PC-9 (cell line): ENCODE measurements at regions not wholly inside any gene's neighbourhood (a gene's known extent, or its start where the extent isn't known, plus 50 kb on each side); places are given as distances from the start of the nearest gene placed in this dataset.

ENCODE experiments used
- CTCF ChIP-seq: fragments of 200-600 bp; sonication (generic); conservative IDR thresholded peaks from 2 replicates; pipeline ENCODE4 v1.6.1; 2017; ENCODE audit warnings: mixed run types, antibody characterized with exemption, mild to moderate bottlenecking, moderate library complexity
- EZH2 ChIP-seq: fragments of 200-600 bp; sonication (generic); IDR thresholded peaks from 2 replicates; pipeline ENCODE4 v1.8.0; 2017; ENCODE audit warnings: antibody characterized with exemption, low read depth

- TF ChIP-seq EZH2 (no peak), CTCF (no peak)
Observed at GRCh38 chr18:78849046-78849445, 130.6 kb upstream of the SALL3 start.
